HG02884 (cell line): ENCODE measurements at regions not wholly inside any gene's neighbourhood (a gene's known extent, or its start where the extent isn't known, plus 50 kb on each side); places are given as distances from the start of the nearest gene placed in this dataset.

Experiments
- ATAC-seq: cut with Tn5 transposase; IDR thresholded peaks from one replicate; pipeline ENCODE4 v1.9.1; 2021; ENCODE audit warnings: mild to moderate bottlenecking, moderate library complexity; ENCODE audit not compliant: unreplicated experiment

DNA sequence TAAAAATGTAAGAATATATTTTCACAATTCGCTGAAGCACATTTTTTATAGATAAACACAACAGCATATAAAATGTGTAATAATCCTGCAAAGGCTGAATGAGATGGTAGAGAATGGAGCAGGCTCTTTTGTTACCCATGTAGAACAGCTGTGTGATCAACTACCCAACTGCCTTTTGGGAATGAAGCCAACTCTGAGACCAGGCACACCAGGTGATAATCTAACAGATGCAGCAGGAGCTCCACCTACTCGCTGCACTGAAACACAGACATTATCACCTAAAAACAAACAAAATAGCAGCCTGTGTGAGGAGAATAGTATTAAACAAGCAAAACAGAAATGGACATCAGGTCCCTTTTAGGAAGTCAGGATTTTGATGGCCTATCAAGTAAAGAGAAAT, 183.3 kb downstream of the CCDC59 start:
- ATAC-seq: no peak

DNA sequence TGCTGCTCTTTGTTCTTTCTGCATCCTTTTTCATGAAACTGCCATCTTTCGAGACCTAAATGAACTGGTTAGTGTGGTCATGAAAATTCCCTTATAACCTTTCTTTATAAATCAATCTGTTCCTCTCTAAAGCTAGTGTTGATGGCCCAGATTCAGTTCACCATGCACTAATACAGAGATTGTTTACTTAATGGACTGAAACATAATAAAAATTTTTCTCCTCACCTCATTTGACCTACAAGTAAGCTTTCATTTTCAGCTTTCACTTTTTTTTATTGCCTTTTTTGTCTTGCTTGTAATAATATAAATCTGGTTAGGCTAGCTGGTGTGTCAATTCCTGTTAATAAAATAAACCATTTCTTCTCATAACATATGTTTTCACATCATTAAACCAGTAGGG, 183.8 kb downstream of the CCDC59 start:
- ATAC-seq: no peak

DNA sequence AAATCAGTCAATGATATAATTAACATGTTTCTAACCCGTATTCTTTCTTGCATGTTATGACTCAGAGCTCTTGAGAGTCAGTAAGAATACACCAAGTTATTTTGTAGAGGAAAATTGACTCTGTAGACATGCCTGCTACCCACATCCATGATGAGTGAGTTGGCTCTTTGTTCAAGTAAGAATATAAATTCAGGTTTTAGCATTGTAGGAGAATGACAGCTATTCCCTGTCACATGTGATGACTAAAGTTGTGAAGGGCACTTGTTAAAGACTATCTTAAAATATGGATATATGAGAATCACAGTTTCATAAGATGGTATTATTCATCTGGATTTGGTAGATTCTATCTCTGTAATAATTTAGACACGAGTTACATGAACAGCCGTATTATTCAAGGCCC, 209.1 kb downstream of the CCDC59 start:
- no peak for ATAC-seq

DNA sequence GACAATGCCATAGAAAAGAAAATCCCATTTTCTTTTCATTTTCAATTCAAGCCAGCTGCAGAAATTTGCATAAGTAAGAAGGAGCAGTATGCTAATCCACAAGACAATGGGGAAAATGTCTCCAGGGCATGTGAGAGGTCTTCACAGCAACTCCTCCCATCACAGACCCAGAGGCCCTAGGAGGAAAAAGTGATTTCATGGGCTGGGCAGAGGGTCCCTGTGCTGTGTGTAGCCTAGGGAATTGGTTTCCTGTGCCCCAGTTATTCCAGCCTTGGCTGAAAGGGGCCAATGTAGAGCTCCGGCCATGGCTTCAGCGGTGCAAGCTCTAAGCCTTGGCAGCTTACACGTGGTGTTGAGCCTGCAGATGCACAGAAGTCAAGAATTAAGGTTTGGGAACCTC, 211.4 kb downstream of the CCDC59 start:
- no peak for ATAC-seq

DNA sequence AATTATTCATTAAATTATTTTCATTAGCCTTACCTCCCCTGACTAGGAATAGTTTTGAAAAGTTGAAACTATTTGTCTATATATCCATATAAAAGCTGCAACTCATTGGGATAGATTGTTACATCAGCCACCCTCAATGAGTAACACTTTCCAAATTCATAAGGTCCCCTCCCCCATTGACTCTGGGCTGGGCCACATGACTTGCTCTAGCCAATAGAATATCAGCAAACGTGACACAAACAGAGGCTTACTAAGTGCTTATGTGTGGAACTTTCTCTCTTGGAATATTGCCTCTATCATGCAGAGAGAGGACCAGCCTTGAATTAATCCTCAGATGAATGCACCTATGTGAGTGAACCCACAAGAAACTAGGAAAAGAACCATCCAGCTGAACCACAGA, 213.7 kb downstream of the CCDC59 start:
- ATAC-seq: no peak

DNA sequence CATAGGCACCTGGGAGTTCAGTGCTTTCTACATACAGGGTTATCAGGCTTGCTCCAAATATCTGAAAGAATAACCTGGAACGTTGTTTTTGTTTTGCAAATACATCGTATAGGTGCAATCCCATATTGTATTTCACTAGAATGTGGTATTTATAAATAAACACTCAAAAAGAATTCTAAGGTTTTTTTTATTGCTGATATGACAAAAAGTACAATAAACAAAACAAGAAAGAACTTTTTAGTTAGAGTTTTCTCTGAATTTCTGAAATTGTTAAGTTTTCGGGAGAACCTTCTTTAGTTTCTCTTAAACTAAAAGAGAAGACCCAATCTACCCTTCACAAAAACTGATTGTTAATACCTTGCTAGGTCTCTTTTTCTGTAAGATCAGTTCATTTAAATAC, 225.8 kb downstream of the CCDC59 start:
- no peak for ATAC-seq

DNA sequence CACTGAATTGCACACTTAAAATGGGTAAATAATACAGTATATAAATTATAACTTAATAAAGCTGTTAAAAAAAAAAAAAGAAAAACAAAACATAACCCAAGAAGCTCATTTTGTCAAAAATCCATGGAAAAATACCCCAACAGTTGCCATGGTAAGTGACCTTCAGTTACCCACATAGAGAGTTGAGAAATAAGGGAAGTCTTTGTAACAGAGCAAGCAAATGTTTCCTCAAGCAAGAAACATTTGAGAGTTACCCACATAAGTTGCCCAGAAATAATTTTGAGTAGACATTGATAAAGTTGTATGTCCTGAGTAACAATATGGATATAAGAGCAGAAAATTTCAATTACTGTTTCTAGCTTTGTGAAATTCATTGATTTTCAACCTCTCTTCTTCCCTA, 227.4 kb downstream of the CCDC59 start:
- no peak for ATAC-seq

DNA sequence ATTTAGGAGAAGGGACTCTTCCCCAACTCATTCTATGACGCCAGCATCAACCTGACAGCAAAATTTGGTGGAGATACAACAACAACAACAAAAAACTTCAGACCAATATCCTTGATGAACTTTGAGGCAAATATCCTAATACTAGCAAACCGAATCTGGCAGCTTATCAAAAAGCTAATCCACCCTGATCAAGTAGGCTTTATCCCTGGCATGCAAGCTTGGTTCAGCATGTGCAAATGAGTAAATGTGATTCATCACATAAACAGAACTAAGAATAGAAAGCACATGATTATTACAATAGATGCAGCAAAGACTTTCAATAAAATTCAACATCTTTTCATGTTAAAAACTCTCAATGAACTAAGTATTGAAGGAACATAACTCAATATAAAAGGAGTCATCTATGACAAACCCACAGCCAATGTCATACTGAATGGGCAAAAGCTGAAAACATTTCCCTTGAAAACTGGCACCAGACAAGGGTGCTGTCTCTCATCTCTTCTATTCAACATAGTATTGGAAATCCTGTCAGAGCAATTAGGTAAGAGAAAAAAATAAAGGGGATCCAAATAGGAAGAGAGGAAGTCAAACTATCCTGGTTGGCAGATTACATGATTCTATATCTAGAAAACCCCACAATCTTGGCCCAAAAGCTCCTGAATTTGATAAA, 233.3 kb downstream of the CCDC59 start:
- ATAC-seq: no peak

DNA sequence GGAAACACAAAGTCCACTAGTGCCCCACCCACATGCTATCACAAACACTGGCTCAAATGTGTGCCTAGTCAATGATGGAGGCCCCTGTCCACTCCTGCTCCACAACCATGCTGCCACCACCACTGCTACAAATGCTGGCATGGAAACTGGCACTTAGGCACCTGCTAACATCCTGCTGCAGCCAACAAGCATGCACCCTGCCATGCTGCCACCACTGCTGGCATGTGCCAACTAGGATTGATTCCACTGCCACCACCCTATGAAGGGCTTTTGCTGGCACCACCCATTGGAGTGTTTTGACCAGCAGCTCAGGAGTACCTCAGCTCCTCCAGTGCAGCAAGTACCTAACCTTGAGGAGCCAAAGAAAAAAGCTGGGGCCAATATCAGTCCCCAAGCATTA, 236.6 kb downstream of the CCDC59 start:
- no peak for ATAC-seq

DNA sequence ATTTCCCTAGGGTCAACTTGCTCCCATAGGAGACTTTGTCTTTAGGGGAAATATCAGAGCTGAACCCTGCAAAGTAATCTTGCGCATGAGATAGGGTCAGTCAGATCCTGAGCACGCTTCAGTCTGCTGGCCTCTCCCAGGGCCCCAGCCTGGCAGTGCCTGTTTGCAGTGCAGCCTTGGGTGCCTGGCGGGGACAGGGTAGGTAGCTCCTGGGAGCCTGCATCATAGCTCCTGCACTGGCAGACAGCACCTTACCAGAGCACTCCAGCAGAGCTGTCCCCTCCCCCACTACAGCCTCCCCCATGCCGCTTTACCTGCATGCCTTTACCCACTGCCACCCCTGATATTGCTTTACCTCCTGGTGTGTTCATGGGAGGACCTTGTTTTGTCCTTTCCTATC, 237.3 kb downstream of the CCDC59 start:
- no peak for ATAC-seq

DNA sequence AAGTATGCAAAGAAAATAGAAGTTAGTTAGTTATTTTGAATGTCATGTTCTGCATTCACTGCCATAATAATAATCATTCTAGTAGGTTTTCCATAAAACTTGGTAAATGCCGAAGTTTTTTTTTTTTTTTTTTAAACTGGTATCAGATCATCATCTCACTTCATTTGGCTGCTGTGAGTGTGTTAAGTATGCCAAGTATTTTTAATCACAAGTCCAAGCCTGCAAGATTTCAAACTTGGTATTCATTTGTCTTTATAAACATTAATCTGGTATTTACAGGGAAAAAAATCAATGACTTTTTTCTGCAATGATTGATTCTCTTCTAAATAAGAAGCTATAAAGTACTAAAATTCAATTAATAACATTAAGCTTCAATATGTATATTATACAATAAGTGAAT, 248.9 kb downstream of the CCDC59 start:
- ATAC-seq: no peak

DNA sequence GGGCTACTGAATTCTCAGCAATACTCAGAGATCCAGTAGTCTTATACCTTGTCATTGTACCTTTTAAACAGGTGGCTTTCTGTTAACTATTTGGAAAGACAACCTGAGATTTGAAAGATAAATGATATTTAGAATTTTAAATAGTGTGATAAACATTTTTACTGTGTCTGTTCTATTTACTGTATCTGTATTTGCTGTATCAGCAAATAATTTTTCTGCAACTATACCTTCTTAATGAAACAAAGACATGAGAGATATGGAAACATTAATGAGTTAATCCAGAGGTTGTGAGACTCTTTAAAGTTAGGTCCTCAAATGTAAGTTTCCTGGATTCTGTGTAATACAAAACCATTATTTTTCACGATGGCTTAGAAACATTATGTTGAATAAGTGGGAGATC, 249.6 kb downstream of the CCDC59 start:
- no peak for ATAC-seq

DNA sequence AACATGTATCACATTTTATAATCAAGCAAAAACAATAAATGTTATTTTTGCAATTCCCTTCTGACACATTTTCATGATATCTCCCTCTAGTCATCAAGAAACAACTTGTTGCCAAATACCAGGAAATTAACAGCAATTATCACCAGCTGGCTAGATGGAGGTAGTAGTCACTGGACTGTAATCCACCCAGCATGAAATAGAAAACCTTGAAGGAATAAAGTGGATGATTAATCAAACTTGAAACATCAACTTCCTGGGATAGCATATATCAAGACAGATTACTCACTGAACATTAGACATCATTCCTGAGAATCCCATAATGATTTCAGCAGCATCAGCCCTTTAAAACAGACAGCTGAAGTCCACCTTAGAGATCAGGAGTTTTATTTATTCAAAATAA, 259.0 kb downstream of the CCDC59 start:
- no peak for ATAC-seq

DNA sequence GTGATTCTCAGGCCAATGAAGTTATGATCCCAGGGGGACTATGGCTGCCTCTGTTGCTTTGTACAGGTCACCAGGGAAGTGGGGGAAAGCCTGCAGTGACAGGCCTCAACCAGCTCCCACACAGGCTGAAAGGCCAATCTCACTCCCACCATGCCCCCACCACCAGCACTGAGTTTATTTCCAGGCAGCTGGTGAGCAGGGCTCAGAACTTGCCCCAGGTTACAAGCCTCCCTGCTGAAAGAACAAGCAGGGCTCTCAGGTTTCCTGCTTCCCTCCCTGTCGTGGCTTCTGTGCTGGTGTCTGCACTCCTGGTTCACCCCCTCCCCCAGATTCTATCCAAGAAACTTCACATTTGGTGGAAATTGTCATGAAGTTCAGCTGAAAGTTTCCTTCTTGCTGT, 260.3 kb downstream of the CCDC59 start:
- ATAC-seq: no peak

DNA sequence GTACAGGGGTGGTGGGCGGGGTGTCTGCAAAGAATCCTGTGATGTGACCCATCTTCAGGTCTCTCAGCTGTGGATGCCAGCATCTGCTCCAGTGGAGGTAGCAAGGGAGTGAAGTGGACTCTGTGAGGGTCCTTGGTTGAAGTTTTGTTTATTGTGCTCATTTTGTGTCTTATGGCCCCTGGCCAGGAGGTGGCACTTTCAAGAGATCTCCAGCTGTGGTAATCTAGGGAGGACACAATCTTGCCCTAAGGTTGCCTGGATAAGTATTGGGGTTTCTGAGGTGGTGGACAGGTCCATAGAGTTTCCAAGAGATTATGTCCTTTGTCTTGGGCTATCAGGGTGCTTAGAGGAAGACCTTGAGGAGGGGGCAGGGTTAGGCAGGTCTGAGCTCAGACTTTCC, 260.7 kb downstream of the CCDC59 start:
- no peak for ATAC-seq

DNA sequence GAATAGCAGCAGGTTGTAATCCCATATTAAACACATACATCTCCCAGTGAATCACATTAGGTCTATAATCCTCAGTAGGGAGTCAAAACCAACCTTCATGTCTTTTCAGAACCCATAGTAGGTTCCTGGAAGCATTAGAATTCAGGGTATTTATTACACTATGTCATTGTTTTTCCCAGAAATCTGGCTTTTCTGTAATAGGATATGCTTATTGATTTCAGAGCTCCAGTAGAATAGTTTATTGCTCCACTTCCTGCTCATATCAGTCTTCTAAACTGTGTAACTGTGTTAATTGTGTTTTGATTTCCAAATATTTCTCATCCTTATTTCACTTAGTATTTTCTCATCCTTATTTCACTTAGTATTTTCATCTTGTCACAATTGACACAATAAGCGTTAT, 268.0 kb downstream of the CCDC59 start:
- ATAC-seq: no peak

DNA sequence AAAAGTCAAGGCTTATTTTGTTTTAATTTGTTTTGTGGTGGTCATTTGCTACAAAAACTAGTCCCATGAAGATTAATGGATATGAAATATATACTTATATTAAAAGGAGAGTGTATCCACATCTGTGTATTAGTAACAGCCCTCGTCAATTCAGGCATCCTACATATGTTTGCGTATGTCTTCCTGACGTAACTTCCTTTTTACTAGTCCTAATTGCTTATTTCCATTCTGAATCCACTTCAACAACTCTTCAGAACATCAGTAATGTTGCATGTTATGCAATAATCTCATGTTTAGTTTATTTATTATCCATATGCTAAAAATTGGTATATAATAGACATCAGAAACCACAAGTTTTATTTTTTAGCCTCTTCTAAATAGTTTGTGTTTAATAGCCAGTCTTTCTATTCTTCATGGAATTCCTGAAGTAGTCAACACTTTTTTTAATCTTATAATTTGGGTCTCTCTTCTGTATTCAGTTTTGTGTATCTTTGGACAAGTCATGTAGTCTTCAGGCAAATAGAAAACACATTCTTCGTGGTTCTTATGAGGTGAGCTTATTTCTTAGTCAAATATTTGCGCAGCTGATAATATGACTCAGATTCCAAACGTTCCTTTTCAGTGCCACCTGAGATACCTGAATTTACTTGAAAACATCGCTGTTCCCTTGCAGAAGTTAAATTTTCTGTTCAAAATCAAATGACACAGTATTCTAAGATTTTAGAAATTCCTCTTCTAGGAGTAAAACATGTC, 268.6 kb downstream of the CCDC59 start:
- ATAC-seq: no peak

DNA sequence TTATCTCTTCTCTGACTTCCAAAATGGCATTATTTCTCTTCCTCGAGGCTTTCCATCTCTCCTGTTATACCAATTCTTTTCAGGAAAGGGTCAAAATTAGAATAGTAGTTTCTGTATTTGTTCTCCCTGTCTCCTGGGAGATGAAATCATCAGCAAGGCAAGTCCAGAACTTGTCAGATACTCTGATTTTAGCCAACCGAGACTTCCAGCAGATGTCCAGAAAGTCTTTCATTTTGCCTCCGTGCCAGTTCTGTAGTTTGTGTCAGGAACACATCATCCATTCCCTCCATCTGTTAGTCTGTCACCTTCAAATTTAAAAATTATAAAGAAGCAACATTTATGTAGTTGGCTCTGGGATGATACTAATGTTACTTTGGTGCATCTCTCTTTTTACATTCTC, 275.7 kb downstream of the CCDC59 start:
- no peak for ATAC-seq

DNA sequence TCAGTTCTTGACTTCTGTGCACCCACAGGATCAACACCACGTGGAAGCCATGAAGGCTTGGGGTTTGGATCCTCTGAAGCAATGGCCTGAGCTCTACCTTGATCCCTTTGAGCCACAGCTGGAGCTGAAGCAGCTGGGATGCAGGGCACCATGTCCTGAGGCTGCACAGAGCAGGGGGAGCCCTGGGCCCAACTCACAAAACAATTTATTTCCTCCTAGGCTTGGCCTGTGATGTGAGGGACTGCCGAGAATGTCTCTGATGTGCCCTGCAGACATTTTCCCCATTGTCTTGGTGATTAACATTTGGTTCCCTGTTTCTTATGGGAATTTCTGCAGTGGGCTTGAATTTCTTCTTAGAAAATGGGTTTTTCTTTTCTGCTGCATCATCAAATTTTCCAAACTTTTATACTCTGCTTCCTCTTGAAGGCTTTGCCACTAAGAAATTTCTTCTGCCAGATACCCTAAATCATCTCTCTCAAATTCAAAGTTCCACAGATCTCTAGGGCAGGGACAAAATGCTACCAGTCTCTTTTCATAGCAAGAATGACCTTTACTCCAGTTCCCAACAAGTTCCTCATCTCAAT, 288.2 kb downstream of the CCDC59 start:
- ATAC-seq: no peak

DNA sequence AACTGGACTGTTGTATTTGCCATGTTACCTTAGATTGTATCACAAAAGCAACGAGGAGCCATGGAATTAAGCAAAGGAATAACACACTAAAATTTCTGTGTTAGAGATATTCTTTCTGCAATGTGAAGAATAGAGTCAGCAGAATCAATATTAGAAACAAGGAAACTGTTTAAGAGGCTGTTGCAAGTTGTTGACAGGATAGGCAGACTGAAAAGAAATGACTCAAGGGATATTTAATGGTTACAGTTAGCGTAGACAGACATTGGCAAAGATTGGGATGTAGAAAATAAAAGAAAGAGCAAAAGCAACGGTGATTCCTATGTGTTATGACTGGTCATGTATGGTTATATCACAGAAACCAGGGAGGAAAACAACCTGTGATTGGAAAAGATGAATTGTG, 299.0 kb upstream of the PPFIA2 start:
- no peak for ATAC-seq

DNA sequence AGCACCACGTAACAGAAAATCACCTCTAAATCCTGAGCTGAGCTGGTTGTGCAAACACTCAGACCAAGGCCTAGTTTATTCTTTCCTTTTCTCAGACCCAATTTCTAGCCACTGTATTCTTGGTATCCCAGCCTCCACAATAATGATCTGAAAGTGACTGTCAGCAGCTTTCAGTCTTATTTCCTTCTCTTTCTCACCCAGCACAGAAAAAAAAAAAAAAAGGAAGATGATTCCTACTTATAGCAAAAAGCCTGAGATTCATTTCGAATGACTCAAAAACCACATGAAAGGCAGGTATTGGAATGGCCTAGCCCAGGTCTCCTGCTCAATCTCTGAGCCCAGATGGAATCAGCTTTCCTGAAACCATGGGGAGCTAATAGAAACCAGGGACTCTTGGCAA, 298.6 kb upstream of the PPFIA2 start:
- no peak for ATAC-seq

DNA sequence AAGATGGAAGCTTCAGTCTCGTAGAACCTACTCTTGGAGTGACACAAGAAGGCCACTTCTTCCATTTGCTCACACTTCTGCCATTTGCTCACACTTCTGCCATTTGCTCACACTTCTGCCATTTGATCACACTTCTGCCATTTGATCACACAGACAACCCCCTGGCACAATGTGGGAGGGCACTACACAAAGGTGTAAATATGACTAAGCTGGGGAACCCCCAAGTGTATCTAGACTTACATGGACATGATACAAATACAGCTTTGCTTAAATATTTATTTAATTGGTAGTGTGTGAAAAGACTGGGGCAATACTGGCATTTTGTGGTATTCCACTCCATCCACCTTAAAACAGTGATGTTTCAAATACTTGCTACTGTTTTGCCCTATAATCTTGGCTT, 296.2 kb upstream of the PPFIA2 start:
- ATAC-seq: no peak

DNA sequence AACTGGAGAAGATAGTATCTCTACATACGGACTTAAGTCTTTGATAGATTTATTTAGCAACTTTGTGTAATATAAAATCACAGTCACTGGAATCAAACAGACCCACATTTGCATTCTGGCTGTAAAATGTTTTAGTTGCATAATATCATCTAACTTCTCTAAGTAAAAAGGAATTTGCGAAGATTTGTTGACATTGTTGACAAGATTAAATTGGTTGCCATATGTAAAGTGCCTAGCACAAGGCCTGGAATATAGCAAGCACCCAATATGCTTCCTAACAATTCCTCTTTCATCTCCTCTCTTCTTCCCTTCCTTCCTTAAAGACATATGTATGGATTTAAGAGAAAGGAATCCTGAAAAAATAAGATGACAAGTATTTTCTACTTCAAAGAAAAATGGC, 295.4 kb upstream of the PPFIA2 start:
- no peak for ATAC-seq
